ENCODE measurements at regions not wholly inside any gene's neighbourhood (a gene's known extent, or its start where the extent isn't known, plus 50 kb on each side); places are given as distances from the start of the nearest gene placed in this dataset.
"Not testable (repeated sequence)": the region's sequence is repeated elsewhere in the genome, so short reads cannot be mapped to it uniquely, and the experiment has no call there.

DNA sequence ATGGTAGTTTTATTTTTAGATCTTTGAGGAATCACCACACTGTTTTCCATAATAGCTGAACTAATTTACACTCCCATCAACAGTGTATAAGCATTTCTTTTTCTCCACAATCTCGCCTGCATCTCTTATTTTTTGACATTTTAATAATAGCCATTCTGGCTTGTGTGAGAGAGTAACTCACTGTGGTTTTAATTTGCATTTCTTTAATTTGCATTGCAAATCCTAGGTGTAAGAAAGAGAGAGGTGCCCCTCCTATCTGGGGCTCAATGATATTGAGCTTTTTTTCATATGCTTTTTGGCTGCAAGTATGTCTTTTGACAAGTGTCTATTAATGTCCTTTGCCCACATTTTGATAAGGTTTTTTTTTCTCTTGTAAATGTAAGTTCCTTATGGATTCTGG is 106.3 kb upstream of the SLC27A6 start:
- ATAC-seq, result no peak
- TF ChIP-seq, protein P1, sequence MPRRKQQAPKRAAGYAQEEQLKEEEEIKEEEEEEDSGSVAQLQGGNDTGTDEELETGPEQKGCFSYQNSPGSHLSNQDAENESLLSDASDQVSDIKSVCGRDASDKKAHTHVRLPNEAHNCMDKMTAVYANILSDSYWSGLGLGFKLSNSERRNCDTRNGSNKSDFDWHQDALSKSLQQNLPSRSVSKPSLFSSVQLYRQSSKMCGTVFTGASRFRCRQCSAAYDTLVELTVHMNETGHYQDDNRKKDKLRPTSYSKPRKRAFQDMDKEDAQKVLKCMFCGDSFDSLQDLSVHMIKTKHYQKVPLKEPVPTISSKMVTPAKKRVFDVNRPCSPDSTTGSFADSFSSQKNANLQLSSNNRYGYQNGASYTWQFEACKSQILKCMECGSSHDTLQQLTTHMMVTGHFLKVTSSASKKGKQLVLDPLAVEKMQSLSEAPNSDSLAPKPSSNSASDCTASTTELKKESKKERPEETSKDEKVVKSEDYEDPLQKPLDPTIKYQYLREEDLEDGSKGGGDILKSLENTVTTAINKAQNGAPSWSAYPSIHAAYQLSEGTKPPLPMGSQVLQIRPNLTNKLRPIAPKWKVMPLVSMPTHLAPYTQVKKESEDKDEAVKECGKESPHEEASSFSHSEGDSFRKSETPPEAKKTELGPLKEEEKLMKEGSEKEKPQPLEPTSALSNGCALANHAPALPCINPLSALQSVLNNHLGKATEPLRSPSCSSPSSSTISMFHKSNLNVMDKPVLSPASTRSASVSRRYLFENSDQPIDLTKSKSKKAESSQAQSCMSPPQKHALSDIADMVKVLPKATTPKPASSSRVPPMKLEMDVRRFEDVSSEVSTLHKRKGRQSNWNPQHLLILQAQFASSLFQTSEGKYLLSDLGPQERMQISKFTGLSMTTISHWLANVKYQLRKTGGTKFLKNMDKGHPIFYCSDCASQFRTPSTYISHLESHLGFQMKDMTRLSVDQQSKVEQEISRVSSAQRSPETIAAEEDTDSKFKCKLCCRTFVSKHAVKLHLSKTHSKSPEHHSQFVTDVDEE (CRISPR knock-in tag; IDR thresholded peaks at IDR 0.05), result no peak
- TF ChIP-seq GLIS3 (CRISPR knock-in tag; IDR thresholded peaks at IDR 0.05) (no peak), ZNF565 (CRISPR knock-in tag; conservative IDR thresholded peaks at IDR 0.05; ENCODE audit: low read depth) (no peak), ZNF8 (CRISPR knock-in tag; IDR thresholded peaks at IDR 0.05) (no peak), SNAI2 (CRISPR knock-in tag; IDR thresholded peaks at IDR 0.05) (no peak), BACH2 (CRISPR knock-in tag; IDR thresholded peaks at IDR 0.05; ENCODE audit: borderline replicate concordance) (no peak), PATZ1 (CRISPR knock-in tag; IDR thresholded peaks at IDR 0.05; ENCODE audit: borderline replicate concordance) (no peak), CSDC2 (CRISPR knock-in tag; IDR thresholded peaks at IDR 0.05) (no peak), ARNTL (CRISPR knock-in tag; IDR thresholded peaks at IDR 0.05; ENCODE audit: borderline replicate concordance, low read depth) (no peak), PPARA (CRISPR knock-in tag; IDR thresholded peaks at IDR 0.05; ENCODE audit: borderline replicate concordance) (no peak), TCF4 (CRISPR knock-in tag; IDR thresholded peaks at IDR 0.05; ENCODE audit: borderline replicate concordance) (no peak), ZFP30 (CRISPR knock-in tag; IDR thresholded peaks at IDR 0.05) (no peak), ESRRG (CRISPR knock-in tag; IDR thresholded peaks at IDR 0.05) (no peak), ZC3H10 (CRISPR knock-in tag; IDR thresholded peaks at IDR 0.05) (no peak), RARB (CRISPR knock-in tag; IDR thresholded peaks at IDR 0.05) (no peak)
- TF ChIP-seq, protein P2, sequence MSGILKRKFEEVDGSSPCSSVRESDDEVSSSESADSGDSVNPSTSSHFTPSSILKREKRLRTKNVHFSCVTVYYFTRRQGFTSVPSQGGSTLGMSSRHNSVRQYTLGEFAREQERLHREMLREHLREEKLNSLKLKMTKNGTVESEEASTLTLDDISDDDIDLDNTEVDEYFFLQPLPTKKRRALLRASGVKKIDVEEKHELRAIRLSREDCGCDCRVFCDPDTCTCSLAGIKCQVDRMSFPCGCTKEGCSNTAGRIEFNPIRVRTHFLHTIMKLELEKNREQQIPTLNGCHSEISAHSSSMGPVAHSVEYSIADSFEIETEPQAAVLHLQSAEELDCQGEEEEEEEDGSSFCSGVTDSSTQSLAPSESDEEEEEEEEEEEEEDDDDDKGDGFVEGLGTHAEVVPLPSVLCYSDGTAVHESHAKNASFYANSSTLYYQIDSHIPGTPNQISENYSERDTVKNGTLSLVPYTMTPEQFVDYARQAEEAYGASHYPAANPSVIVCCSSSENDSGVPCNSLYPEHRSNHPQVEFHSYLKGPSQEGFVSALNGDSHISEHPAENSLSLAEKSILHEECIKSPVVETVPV (CRISPR knock-in tag; IDR thresholded peaks at IDR 0.05), result no peak

DNA sequence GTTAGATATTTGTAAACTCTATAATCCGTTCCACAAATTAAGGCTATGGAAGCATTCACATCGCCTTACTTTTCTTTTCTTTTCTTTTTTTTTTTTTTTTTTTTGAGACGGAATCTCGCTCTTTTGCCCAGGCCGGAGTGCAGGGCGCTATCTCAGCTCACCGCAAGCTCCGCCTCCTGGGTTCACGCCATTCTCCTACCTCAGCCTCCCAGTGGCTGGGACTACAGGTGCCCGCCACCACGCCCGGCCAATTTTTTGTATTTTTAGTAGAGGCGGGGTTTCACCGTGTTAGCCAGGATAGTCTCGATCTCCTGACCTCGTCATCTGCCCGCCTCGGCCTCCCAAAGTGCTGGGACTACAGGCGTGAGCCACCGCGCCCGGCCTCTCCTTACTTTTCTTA is 104.1 kb upstream of the SLC27A6 start:
- not testable (repeated sequence) for ATAC-seq

GRCh38 chr5:128869970-128870369 is 95.3 kb upstream of the SLC27A6 start:
- peak; percentile 74 for ATAC-seq
- no peak for TF ChIP-seq ISL1 (CRISPR knock-in tag; IDR thresholded peaks at IDR 0.05)
- no peak for TF ChIP-seq ESRRG (CRISPR knock-in tag; IDR thresholded peaks at IDR 0.05)
- no peak for TF ChIP-seq TCF4 (CRISPR knock-in tag; IDR thresholded peaks at IDR 0.05; ENCODE audit: borderline replicate concordance)
- TF ChIP-seq, protein P2 (CRISPR knock-in tag; IDR thresholded peaks at IDR 0.05), result no peak
- TF ChIP-seq ARNTL (CRISPR knock-in tag; IDR thresholded peaks at IDR 0.05; ENCODE audit: borderline replicate concordance, low read depth), result no peak
- no peak for TF ChIP-seq ZC3H10 (CRISPR knock-in tag; IDR thresholded peaks at IDR 0.05)
- no peak for TF ChIP-seq SNAI2 (CRISPR knock-in tag; IDR thresholded peaks at IDR 0.05)
- TF ChIP-seq ZNF8 (CRISPR knock-in tag; IDR thresholded peaks at IDR 0.05), result no peak
- TF ChIP-seq PPARA (CRISPR knock-in tag; IDR thresholded peaks at IDR 0.05; ENCODE audit: borderline replicate concordance), result no peak
- no peak for TF ChIP-seq TOX (CRISPR knock-in tag; IDR thresholded peaks at IDR 0.05; ENCODE audit: borderline replicate concordance)
- TF ChIP-seq, protein P1 (CRISPR knock-in tag; IDR thresholded peaks at IDR 0.05), result no peak
- no peak for TF ChIP-seq ZNF565 (CRISPR knock-in tag; conservative IDR thresholded peaks at IDR 0.05; ENCODE audit: low read depth)

Data from SK-N-SH treated with all-trans-retinoic acid at 6 μM for 48 hours (cell line).